ENCODE measurements at regions not wholly inside any gene's neighbourhood (a gene's known extent, or its start where the extent isn't known, plus 50 kb on each side); places are given as distances from the start of the nearest gene placed in this dataset.
"Not testable (repeated sequence)": the region's sequence is repeated elsewhere in the genome, so short reads cannot be mapped to it uniquely, and the experiment has no call there.

- not testable (repeated sequence) for DNase-seq
Observed at GRCh38 chr6:48591158-48591557, 480.2 kb upstream of the PTCHD4 start.

- no peak for DNase-seq
Observed at GRCh38 chr6:48584846-48585245, 473.8 kb upstream of the PTCHD4 start.

GRCh38 chr6:48570656-48571055, 459.7 kb upstream of the PTCHD4 start:
- no peak for DNase-seq

GRCh38 chr6:48568856-48569255, 457.9 kb upstream of the PTCHD4 start:
- DNase-seq: no peak

DNA sequence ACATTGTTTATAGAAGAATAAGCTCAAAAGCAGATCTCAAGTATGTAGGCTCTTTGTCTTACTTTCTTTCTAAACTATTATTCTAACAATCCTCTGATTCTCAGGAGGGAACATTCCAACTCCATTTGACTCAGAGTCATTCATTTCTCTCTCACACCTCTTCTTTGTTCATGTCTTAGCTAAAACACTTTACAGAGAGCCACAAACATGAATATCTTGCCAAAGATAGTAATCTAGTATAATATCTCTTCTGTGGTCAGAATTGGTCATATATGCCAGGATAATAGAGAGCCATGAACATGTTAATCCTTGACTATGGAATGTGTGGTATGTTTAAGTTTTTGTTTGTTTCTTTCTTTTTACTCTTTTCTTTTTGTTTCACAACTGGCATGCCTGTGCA, 456.0 kb upstream of the PTCHD4 start:
- no peak for DNase-seq

DNA sequence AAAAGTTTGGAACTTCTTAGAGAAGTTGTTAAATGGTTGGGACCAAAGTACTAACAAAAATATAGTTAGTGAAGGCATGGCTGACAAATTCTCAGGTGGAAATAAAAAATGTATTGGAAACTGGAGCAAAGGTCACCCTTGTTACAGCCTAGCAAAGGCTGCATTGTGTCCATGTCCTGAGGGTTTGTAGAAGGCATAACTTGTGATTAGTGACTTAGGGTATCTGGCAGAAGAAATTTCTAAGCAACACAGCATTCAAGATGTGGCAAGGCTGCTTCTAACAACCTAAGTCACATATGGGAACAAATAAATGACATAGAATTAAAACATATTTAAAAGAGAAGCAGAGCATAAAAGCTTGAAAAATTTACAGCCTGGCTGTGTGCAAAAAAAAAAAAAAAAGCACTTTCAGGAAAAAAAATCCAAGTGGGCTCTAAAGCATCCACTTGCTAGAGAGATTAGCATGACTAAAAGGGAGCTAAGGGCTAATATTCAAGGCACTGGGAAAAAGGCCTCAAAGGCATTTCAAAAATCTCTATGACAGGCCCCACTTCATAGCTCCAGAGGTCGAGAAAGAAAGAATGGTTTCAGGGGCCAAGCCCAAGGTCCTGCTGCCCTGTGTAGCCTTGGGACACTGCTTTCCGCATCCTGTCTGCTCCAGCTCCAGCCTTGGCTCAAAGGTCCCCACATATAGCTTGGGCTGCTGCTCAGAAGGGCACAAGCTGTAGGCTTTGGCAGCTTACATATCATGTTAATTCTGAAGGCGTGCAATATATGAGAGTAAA, 453.2 kb upstream of the PTCHD4 start:
- no peak for DNase-seq

GRCh38 chr6:48563433-48563832, 452.4 kb upstream of the PTCHD4 start:
- DNase-seq: no peak

DNA sequence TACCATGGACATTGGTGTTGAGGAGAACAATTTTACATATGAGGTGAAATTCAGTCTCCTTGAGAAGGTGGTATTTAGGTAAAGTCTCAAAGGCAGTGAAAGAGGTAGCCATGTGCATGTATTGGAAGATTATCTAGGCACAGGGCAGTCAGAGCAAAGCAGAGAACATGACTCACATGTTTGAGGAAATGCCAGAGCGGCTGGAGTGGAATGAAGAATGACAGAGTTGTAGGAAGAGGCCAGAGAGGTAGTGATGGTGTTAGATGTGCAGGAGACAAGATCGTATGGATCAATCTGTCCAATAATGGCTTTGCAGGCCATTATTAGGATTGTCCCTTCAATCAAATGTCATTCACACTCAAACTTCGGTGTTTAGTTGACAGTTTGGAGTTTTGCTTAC, 449.4 kb upstream of the PTCHD4 start:
- DNase-seq: no peak

DNA sequence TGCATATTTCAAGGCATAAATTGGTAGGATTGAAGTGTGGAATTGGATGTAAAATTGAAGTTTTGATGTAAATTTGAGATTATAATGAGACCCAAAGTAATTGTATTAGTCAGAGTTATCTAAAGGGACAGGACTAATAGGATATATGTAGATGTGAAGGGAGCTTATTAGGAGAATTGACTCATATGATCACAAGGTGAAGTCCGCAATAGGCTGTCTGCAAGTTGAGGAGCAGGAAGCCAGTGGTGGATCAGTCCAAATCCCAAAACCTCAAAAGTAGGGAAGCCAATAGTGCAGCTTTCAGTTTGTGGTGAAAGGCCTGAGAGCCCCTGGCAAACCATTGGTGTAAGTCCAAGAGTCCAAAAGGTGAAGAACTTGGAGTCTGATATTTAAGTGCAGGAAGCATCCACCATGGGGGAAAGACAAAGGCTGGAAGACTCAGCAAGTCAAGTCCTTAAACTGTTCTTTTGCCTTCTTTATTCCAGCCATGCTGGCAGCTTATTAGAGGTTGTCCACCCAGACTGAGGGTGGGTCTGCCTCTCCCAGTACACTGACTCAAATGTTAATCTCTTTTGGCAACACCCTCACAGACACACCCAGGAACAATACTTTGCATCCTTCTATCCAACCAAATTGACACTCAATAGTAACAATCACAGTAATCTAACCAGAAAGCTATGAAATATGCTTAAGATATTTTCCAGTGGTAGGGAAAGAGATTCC, 442.6 kb upstream of the PTCHD4 start:
- DNase-seq: no peak

DNA sequence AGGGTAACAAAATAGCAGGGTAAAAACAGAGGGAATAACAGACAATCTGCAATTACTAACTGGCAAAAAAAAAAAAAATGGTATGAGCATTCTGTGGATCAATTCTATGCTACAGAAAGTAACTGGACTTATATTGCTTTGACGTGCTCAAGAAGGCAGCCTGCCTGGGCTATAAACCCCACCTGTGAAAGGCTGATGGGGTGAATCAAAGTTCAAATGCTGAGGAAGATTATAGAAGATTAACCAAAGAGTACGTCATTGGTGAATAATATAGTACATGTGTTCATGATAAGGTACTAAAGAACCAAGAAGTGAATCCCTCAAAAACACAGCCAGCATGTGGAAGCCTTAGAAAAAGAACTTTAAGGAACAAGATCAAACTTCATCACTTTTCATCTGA, 441.9 kb upstream of the PTCHD4 start:
- no peak for DNase-seq

DNA sequence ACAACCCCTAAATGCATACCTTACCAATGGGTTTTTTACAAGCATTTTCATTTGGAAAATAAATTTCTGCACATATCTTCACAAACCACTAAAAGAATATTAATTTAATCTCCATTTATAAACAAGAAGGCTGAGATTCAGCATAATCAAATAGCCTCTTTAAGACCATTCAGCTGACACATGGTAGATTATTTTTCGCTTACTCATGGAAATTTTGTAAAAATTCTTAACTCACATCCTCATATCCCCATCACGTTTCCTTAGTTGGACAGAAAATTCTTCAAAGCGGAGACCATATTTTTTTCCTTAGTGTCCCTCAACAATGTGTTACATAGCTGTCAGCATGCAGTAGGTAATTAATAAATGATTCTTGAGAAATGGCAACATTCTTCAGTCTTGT, 439.6 kb upstream of the PTCHD4 start:
- no peak for DNase-seq

GRCh38 chr6:48542191-48542590, 431.2 kb upstream of the PTCHD4 start:
- DNase-seq: no peak

DNA sequence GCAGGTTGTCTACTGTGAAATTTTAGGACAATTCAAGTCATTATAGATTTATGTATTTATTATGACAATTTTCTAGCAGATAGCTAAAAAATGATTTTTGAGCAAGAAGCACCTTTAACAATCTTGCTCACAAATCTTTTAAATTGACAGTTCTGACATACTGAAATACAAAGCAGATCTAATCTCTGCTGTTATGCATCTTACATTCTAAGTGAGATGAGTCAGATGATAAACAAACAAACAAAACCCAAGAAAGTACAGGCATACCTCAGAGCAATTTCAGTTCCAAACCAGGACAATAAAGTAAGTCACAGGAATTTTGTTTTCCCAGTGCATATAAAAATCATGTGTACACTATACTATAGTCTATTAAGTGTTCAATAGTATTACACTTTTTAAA, 430.7 kb upstream of the PTCHD4 start:
- no peak for DNase-seq

- DNase-seq: no peak
Observed at GRCh38 chr6:48535582-48536009, 424.6 kb upstream of the PTCHD4 start.

DNA sequence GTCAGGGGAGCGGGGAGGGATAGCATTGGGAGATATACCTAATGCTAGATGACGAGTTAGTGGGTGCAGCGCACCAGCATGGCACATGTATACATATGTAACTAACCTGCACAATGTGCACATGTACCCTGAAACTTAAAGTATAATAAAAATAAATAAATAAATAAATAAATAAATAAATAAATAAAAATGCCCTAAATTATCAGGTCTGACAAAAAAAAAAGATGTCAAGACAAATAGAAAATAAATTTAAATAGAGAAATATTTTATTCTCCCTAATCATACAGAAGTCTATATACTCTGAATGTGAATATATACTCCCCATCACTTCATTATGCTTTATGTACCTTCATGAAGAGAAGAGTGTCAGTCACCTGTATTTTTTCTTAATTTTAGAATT, 420.0 kb upstream of the PTCHD4 start:
- DNase-seq: not testable (repeated sequence)

- no peak for DNase-seq
Observed at GRCh38 chr6:48525849-48526248, 414.9 kb upstream of the PTCHD4 start.

GRCh38 chr6:48520951-48521350, 410.0 kb upstream of the PTCHD4 start:
- no peak for DNase-seq

- DNase-seq: no peak
Observed at GRCh38 chr6:48512390-48512789, 401.4 kb upstream of the PTCHD4 start.

DNA sequence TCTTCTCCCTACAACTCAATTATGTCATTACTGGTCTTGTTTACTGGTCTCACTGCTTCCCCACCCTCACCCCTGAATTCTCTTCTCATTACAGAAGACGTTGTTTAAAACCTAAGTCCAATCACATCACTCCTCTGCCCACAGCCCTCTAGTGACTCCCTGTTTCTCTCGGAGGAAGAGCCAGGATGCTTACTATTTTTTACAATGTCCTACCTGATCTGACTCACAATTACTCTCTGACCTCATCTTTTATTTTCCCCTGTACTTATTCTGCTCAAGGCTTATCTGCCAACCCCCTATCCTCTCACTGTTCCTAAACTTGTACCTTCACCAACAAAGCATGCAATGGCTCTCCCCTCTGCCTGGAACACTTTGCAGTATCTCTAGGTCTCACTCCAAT, 400.4 kb upstream of the PTCHD4 start:
- no peak for DNase-seq

- no peak for DNase-seq
Observed at GRCh38 chr6:48505621-48506020, 394.6 kb upstream of the PTCHD4 start.

DNA sequence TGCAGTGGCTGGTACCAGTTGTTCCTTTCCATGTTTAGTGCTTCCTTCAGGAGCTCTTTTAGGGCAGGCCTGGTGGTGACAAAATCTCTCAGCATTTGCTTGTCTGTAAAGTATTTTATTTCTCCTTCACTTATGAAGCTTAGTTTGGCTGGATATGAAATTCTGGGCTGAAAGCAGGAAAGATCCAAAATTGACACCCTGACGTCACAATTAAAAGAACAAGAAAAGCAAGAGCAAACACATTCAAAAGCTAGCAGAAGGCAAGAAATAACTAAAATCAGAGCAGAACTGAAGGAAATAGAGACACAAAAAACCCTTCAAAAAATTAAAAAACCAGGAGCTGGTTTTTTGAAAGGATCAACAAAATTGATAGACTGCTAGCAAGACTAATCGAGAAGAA, 382.4 kb upstream of the PTCHD4 start:
- not testable (repeated sequence) for DNase-seq

GRCh38 chr6:48490658-48491057, 379.7 kb upstream of the PTCHD4 start:
- no peak for DNase-seq

GRCh38 chr6:48486876-48487275, 375.9 kb upstream of the PTCHD4 start:
- DNase-seq: no peak

GRCh38 chr6:48486373-48486772, 375.4 kb upstream of the PTCHD4 start:
- no peak for DNase-seq

DNA sequence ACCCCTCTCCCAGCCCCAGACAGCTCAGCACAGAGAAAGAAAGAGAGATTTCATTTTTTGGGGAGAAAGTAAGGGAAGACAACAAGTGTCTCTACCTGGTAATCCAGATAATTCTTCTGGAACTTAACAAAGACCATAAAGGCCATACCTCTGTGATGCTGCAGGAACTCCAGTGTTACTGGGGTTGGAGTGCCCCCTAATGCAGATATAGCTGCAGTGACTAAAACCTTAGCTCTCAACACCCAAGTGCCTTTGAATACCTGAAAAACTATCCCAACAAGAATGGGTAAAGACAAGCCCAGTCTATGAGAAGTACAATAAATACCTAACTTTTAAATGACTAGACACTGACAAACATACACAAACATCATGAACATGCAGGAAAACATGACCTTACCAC, 365.3 kb upstream of the PTCHD4 start:
- no peak for DNase-seq

All from right forelimb (tissue), 1 donor.